H54 (cell line): ENCODE measurements at regions not wholly inside any gene's neighbourhood (a gene's known extent, or its start where the extent isn't known, plus 50 kb on each side); places are given as distances from the start of the nearest gene placed in this dataset.
A peak's percentile ranks its signal among the peaks of the same experiment; 100 is the strongest.

Experiments used
- DNase-seq: peaks from one replicate; pipeline ENCODE4 v3.0.0; 2011; ENCODE audit warnings: low spot score, mixed read lengths; ENCODE audit not compliant: insufficient read length
- FAIRE-seq: peaks from 3 replicates; lab custom pipeline; 2011; peaks lifted over from hg19 to GRCh38; lab: Jason Lieb, UNC
- POLR2A ChIP-seq: IDR thresholded peaks from 2 replicates; pipeline ENCODE4 v1.6.1; 2011; ENCODE audit warnings: low read depth, mild to moderate bottlenecking, low read length

GRCh38 chr1:201736707-201737320 is 92.1 kb upstream of the IPO9 start:
- DNase-seq = no peak
- no peak for FAIRE-seq
- TF ChIP-seq POLR2A = no peak

- TF ChIP-seq POLR2A = no peak
- DNase-seq (no peak), FAIRE-seq (no peak)
These were observed 91.5 kb upstream of the IPO9 start for GRCh38 chr1:201737352-201738060.

GRCh38 chr1:201739080-201739479 is 89.9 kb upstream of the IPO9 start:
- FAIRE-seq = no peak
- TF ChIP-seq POLR2A = peak; percentile 38; the same call in 1 of the 2 replicates
- no peak for DNase-seq

DNA sequence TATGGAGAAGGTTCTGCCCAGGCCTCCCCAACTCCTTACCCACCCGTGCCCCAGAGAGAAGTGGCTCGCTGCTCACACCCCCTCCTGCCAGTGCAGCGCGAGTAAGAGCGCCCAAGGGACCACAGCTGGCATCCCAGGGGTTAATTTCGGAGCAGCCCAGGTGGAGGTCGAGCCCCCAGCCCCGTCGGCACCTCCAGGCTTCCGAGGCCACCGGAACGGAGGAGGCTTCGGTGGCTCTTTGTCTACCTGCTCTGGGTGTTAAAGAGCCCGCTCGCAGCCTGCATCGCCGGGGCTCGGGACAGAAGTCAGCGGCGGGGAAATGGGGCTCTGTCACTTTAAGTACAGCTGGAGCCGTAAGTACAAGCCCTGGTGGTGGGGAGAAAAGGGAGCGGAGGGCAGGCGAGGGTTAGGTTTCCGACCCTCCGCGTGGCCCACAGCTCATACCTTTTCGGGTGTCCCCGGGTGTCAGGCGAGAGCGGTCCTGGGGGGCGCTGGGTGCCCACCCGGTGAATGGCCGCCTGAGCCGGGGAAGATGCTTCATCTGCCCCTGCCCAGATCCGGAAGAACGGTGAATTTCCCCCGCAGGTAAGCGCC is 89.4 kb upstream of the IPO9 start:
- TF ChIP-seq POLR2A = peak; percentile 33; the same call in 1 of the 2 replicates
- DNase-seq = peak; percentile 62
- no peak for FAIRE-seq

DNA sequence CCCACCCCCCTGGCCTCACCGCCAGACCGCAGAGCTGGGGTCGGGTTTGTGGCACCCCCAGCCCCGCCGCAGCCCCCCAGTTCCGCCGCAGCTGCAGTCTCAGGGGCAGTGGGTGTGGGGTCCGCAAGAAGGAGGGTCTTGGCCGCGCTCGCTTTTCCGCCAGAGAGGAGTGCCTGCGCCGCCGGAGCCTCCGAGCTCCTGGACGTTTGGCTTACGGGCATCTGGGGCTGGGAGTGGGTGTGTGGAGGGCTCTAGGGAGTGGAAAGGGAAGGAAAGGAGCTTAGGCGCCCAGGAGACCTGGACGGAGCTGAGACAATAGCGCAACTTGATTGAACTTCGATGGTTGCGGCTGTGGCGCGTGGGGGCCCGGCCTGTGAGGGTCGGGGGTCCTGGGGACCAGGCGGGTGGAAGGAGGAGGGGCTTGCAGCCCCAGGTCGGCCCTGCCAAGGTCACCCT is 88.8 kb upstream of the IPO9 start:
- no peak for FAIRE-seq
- DNase-seq = no peak
- no peak for TF ChIP-seq POLR2A

DNA sequence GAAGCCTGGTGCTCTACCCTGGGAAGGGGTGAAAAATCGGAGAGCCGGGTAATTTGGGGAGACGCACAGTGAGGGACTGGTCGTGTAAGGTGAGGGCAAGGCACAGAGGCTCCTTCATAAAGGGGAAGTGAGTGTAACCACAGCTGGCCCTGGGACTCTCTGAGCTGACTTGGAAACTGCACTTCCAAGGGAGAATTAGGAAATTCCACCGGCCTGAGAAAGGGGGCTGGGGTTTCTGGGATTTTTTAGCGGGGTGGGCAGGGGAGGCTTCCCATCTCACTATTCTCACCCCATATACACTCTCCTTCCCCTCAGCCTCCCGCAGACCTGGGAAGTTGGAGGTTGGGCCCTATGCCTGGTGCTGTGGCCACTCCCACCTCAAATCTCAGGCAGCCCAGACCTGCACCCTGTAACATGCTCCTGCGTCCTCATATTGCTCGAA is 88.3 kb upstream of the IPO9 start:
- DNase-seq = no peak
- 0 out of 2 replicates have a peak, but pooled peaks have one; percentile 13 for TF ChIP-seq POLR2A
- no peak for FAIRE-seq

- no peak for TF ChIP-seq POLR2A
- DNase-seq (no peak), FAIRE-seq (no peak)
These were observed 87.1 kb upstream of the IPO9 start for GRCh38 chr1:201741763-201742342.

DNA sequence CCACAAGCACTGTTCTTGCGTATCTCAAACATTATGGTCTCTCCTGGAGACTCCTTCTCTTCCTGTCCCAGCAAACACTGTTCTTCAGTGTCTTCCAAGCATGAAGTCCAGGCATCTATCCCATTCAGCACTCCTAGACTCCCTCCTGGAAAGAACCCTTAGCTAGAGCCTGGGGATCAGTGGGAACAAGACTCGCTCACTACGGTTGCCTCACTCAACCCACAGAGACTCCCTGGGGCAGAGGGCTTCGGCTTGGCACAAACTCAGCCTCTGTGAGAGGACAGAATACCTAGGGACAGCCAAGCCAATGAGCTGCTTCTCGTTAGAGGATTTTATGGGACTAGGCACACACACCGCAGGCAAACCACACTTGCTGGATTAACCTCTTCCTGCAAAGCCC is 86.5 kb upstream of the IPO9 start:
- FAIRE-seq = no peak

GRCh38 chr1:201742955-201743805 is 85.8 kb upstream of the IPO9 start:
- FAIRE-seq (no peak), DNase-seq (no peak)
- no peak for TF ChIP-seq POLR2A

More for the DNA sequence above, 86.5 kb upstream of the IPO9 start:
- no peak for DNase-seq
- TF ChIP-seq POLR2A = no peak

GRCh38 chr1:201745023-201745422 is 83.9 kb upstream of the IPO9 start:
- DNase-seq (no peak), FAIRE-seq (no peak)
- no peak for TF ChIP-seq POLR2A

- no peak for DNase-seq
- FAIRE-seq = no peak
- TF ChIP-seq POLR2A = no peak
These were observed 82.8 kb upstream of the IPO9 start for GRCh38 chr1:201746156-201746555.

- no peak for DNase-seq
- no peak for FAIRE-seq
- TF ChIP-seq POLR2A = no peak
These were observed 81.7 kb upstream of the IPO9 start for GRCh38 chr1:201747261-201747660.

DNA sequence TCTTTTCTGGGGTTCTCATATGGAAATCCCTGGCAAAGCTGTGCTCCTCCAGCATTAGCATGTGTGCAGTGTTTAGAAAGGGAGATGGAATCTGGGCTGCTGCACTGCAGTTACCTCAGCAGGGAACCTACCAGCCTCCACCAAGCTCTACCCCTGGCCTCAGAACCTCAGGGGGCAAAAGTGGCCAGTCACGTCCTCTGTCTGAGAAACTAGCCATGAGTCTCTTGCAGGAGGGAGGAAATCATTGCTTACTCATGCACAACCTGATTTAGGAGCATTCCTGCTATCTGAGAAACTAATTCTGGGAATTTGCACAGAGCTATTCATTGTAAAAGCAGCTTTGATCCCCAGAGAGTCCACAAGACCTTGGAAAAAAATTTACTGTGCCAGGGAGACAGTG is 80.6 kb upstream of the IPO9 start:
- FAIRE-seq (peak; percentile 98), DNase-seq (peak; percentile 77)
- no peak for TF ChIP-seq POLR2A
